ENCODE measurements at regions not wholly inside any gene's neighbourhood (a gene's known extent, or its start where the extent isn't known, plus 50 kb on each side); places are given as distances from the start of the nearest gene placed in this dataset.
A peak's percentile ranks its signal among the peaks of the same experiment; 100 is the strongest.

- TF ChIP-seq CTCF (IDR thresholded peaks at IDR 0.05; ENCODE audit: low read depth, low read length): no peak
- no peaks in the 10 kb centered on the region for H3K4me1 ChIP-seq (ENCODE audit: low read depth)
These were observed 528.3 kb downstream of the EFNB2 start for GRCh38 chr13:106007156-106007555.

GRCh38 chr13:106003651-106004050 is 531.8 kb downstream of the EFNB2 start:
- DNase-seq (ENCODE audit: low read depth in 1 of 2, low spot score in 1 of 2): no peak
- Histone ChIP-seq H3K27ac (no peak overlapping the region), H3K4me1 (ENCODE audit: low read depth) (no peaks in the 10 kb centered on the region), H3K9me3 (ENCODE audit: low read depth) (no peaks in the 10 kb centered on the region), H3K27me3 (no peaks in the 10 kb centered on the region), H3K36me3 (no peaks in the 10 kb centered on the region), H3K4me3 (no peak overlapping the region)
- no peak for TF ChIP-seq CTCF (IDR thresholded peaks at IDR 0.05; ENCODE audit: low read depth, low read length)

More at GRCh38 chr13:106007156-106007555, 528.3 kb downstream of the EFNB2 start:
- Histone ChIP-seq H3K27me3 (no peaks in the 10 kb centered on the region), H3K36me3 (no peaks in the 10 kb centered on the region), H3K27ac (no peak overlapping the region), H3K4me3 (no peak overlapping the region), H3K9me3 (ENCODE audit: low read depth) (no peaks in the 10 kb centered on the region)
- DNase-seq (ENCODE audit: low read depth in 1 of 2, low spot score in 1 of 2): no peak

GRCh38 chr13:106001443-106001842 is 534.0 kb downstream of the EFNB2 start:
- Histone ChIP-seq H3K9me3 (ENCODE audit: low read depth) (no peaks in the 10 kb centered on the region), H3K4me1 (ENCODE audit: low read depth) (no peaks in the 10 kb centered on the region), H3K27ac (no peak overlapping the region), H3K27me3 (no peaks in the 10 kb centered on the region), H3K4me3 (no peak overlapping the region), H3K36me3 (no peaks in the 10 kb centered on the region)
- TF ChIP-seq CTCF (IDR thresholded peaks at IDR 0.05; ENCODE audit: low read depth, low read length): no peak
- no peak for DNase-seq (ENCODE audit: low read depth in 1 of 2, low spot score in 1 of 2)

GRCh38 chr13:105997581-105998550 is 537.6 kb downstream of the EFNB2 start:
- TF ChIP-seq CTCF (IDR thresholded peaks at IDR 0.05; ENCODE audit: low read depth, low read length): no peak
- Histone ChIP-seq H3K27me3 (no peaks in the 10 kb centered on the region), H3K4me3 (no peak overlapping the region), H3K27ac (no peak overlapping the region), H3K4me1 (ENCODE audit: low read depth) (no peaks in the 10 kb centered on the region), H3K36me3 (no peaks in the 10 kb centered on the region), H3K9me3 (ENCODE audit: low read depth) (no peaks in the 10 kb centered on the region)
- peak in 1 of 2 donors; percentile 47 for DNase-seq (ENCODE audit: low read depth in 1 of 2, low spot score in 1 of 2)

GRCh38 chr13:105996391-105997025 is 539.0 kb downstream of the EFNB2 start:
- Histone ChIP-seq H3K4me3 (no peak overlapping the region), H3K4me1 (ENCODE audit: low read depth) (no peaks in the 10 kb centered on the region), H3K9me3 (ENCODE audit: low read depth) (no peaks in the 10 kb centered on the region), H3K36me3 (no peaks in the 10 kb centered on the region), H3K27ac (no peak overlapping the region), H3K27me3 (no peaks in the 10 kb centered on the region)
- TF ChIP-seq CTCF (IDR thresholded peaks at IDR 0.05; ENCODE audit: low read depth, low read length): no peak
- DNase-seq (ENCODE audit: low read depth in 1 of 2, low spot score in 1 of 2): no peak

Data from cardiac muscle cell (in vitro differentiated cells and primary cell).